T-helper 2 cell (primary cell): ENCODE measurements at regions not wholly inside any gene's neighbourhood (a gene's known extent, or its start where the extent isn't known, plus 50 kb on each side); places are given as distances from the start of the nearest gene placed in this dataset.

ENCODE experiments used
- DNase-seq, 5 experiments: peaks; one replicate each; pipeline versions ENCODE4 v3.0.0 to v3.0.0-alpha.2; 2012 to 2022

DNA sequence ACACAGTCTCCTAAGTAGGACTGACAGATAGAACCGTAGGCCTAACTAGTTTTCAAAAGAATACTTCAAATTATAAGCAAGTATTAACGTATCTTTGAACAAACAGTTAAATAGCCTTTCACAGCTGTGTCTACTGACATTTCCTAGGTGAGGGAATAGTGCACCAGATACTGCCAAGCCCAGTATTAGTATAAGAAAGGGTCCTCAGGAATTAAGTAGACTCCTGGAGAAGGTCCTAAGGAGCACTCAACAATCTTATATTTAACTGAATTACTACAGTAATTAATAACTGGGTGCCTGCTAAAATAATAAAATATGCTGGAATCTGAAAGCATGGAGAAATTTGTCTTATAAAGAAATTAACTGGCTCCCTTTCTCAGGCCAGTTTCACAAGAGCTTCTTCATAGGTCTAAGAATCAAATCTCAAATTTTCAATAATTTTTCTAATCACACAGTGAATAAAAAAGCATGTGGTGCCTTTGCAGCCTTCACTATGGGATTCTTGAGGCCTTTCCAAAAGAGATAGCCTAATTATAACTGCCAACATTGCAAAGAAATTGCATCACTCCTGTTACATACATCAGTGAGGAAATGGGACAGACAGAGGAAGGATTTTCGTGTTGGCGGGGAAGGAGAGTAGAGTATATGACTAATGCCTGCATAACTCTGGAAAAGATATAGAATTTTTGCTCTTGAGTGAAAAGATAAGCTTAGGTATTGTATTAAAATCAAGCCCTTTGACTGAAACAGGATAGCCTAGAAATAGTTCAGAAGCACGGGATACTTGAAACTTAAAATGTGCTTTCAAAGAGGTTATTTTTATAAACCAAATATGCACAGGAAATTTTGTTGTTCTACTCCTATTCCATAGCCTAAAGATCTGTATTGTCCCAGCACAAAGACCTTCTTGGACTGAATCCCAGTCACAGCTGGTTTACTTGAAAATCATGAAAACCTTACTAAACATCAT lies 228.6 kb upstream of the STK17B start:
- no peak for DNase-seq

DNA sequence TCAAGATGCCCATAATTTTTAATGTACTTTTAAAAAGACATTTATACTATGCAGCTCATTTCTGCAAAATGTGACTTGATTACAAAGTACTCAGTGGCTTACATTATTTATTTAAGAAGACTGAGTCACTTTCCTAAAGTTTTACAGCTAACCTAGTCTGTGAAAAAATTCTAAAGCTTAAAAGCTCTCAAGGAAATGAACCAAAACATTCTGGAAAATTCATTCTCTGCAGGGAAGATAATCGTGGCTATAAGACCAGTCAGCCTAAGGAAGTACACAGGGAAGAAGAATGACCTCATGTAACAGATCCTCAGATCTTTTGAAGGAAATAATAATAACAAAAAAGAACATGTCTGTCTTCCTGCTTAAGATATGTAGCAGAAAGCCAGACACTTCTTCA lies 232.1 kb upstream of the STK17B start:
- no peak for DNase-seq

DNA sequence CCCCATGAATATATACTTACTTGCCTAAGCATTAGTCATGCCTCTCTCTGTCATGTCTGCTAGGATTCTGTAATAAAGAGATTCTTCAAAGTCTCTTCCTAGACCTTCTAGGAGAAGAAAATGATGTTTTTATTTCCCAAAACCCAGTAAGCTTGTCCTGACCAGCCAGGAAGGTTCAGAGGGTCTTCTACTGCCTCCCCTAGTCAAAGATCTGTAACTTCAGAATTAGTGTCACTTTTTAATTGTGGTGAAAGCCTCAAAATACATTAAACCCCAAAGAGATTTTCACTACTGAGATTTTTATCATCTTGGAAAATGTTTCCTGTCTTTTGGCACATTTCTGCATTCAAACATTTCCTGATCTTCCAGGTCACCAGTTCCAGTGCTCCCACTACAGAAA lies 232.9 kb upstream of the STK17B start:
- no peak for DNase-seq

DNA sequence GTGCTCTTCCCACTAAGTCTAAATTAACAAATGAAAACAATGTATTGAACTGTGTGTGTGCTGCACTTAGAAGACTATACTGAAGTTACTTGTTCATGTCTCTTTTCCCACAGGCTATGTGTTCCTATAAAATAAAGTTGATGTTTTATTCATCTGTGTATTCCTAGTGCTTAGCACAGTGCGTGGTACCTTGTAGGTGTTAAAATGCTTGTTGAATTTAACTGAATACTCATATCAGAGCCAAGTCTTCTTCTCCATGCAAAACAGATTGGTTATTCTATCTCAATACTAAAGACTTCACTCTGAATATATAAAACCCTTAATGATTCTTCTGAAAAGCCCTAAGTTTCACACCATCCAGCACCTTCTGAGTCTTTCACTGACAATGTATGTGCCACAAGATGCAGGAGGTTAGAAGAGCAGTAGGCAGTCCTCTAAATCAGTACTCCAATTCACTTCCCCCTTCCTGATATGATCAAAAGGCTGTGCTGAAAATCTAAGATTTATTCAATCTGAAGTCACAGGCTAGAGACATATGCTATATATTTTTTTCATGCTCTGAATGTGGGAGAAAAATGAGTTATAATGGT lies 231.7 kb upstream of the CCDC150 start:
- DNase-seq = peak in 1 of 5 experiments; percentile 6

DNA sequence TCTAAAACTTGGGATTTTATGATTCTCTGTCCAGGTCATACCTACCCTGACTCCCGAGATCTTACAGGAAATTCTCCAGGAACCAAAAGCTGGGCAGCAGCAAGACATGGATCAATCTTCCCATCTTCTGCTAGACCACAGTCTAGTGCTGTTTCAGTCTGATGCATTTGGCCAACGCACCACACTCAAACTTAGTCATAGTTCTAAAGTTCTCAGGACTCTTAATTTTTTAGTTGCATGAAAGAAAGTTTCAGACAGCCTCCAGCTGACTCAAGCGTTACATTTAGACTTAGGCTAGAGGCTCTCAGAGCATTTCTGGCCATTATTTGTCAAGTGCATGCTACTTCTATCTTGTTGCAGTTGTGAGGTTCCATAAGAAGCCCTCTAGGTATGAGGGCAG lies 230.1 kb upstream of the CCDC150 start:
- DNase-seq = no peak

DNA sequence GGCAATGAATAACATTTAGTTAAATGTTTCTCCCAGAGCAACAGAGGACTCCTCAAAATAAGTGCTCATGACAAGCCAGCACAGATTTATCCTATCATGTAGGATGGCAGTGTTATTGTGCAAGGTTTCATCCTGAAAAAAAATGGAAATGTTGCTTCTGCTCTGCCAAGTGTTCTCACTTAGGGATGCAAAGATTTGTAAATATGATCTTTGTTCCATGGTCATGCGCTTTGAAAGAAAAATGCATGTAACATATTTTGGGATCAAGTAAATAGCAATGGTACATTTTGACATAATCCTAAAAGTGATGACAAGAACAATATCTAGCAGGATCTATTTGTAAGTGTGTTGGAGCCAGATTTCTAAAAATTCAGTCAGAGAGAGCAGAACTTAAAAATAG lies 229.5 kb upstream of the CCDC150 start:
- DNase-seq = no peak

DNA sequence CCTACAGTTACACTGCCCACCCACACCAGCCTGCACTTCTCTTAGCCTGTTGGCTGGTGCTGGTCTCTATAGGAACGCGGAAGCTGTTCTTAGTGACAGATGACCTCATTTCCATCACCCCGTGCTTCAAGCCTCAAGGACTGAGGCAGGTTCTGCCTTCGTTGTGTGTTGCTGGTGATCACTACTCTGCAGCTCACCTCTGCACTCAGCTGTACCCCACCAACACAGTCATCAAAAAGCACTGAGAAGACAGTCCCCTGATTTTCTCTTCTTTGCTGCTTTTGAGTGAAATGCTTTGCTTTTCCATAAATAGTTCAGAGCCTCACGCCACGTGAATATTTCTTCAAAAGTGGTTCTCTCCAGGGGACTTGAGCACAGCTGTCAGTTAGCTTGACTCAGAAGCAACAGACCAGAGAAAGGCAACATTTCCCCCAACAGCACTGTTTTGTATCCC lies 225.7 kb upstream of the CCDC150 start:
- DNase-seq = no peak

DNA sequence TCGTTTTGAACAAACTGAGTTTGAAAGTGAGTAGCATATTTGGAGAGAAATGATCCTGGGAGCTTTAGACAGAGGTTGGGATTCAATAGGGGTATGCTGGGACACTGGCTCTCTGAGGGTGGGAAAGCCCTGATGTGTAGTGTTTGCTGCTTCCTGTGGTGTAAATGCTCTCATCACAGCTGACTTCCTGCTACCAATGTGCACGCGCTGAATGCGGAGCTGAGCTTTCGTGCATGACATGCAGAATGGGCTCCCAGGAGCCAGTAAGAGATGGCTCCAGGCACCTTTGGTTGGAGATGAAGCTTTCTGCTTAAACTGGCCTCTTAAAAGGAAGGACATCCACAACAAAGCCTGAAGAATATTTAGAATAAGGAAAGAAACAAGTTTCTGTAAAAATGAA lies 224.1 kb upstream of the CCDC150 start:
- peak in 1 of 5 experiments; percentile 67 for DNase-seq

DNA sequence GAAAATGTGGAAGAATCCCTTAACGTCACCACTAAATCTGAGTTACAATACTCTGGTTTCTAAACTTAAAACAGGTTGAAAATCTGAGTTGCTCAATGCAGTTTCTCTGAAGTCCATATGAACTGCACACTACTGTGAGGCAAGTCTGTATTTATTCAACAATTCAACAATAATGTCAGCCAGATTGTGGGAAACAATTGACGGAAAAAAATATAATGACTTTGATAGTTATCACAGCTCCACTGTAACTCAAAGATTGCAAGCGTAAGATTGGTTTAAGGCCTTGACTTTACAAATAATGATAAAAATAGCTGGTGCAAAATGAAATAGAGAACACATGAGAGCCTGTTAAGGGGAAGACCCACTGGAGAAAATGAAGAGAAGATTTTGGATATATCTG lies 219.4 kb upstream of the CCDC150 start:
- DNase-seq = no peak

DNA sequence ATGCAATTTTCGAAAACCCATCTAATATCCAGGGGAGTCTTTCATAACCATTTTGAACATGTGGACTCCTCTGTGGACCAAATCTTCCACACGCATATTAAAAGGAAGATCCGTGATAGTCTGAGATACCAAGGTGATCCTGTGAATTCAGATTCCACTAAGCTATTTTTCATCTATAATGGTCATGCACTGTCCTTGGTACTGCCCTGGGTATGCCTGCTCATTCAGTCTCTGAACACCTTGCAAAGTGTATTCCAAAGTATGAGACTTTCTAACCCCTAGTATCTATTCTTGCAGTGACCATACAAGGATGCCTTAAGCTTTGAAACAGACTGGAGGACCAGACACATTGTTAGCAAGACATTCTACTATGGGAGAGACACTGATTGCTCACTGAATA lies 217.6 kb upstream of the CCDC150 start:
- DNase-seq = no peak

DNA sequence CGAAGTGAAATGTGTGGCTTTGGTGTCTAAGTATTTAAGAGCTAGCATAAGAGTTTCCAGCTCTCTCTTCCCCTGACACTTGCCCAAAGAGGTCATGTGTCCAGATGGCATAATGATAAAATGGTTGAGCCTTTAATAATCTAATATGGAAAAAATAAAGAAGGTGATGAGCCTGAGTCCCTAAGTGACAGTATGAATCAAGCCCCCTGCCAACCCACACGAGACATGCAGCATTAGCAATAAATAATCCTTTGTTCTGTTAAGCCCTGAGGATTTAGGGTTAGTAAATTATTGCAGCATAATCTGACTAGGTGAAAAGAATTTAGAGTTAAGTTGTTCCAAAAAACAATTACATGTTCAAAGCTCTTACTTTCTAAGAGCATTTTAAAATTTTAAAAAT lies 217.2 kb upstream of the CCDC150 start:
- no peak for DNase-seq

DNA sequence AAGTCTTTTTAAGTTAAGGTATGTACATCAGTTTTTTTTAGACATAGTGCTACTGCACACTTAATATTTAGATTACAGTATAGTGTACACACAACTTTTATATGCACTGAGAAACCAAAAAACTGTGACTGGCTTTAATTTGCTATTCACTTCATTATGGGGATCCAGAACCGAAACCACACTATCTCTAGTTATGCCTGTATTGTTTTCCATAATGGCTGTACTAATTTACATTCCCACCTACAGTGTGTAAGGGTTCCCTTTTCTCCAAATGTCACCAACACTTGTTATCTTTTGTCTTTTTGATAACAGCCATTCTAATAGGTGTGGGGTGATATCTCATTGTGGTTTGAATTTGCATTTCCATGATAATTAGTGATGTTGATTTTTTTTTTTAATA lies 213.4 kb upstream of the CCDC150 start:
- no peak for DNase-seq

DNA sequence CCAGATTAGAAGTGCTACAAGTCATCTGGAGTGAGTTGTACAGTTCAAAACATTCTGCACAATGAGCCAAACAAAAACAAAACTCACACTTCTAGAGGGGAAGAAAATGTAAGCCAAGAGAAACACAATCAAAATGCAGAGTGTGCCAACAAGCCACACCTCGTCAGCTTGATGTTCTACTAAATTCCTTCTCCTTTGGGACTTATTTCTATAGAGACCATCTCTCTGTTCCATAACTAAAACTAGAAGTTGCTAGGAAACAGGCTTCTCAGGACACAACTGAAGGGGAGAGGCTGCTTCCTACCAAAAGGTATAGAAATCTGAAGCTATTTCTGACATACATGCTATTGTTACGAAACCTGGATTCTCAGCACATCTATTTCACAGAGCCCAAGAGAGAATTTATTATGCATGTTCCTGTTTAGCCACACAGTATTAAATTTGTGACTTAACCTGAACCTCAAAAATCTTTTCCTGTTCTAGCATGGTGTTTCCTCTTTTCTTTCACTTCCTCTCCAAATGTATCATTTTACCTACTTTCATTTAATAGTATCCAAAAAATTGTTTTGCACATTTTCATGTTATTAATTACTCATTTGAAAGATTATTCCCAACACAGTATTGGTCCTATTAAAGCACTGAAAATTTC lies 211.4 kb upstream of the CCDC150 start:
- no peak for DNase-seq

DNA sequence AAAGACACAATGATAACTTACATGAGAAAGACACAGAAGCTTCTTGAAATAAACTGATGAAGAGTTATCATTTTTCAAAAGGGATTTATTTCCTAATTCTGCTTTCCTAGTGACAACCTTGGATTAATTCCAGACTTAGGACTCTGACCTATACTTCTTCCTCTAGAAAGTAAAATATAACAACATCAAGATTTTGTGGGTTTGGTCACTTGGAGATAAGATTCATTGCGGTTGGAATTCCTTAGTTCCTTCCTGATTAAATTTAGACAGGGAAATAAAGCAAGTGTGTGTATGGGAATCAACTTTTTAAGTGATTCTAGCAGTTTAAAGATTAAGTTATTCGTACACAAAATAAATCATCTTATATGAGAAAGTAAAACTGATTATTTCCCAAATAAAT lies 208.4 kb upstream of the CCDC150 start:
- DNase-seq = no peak

DNA sequence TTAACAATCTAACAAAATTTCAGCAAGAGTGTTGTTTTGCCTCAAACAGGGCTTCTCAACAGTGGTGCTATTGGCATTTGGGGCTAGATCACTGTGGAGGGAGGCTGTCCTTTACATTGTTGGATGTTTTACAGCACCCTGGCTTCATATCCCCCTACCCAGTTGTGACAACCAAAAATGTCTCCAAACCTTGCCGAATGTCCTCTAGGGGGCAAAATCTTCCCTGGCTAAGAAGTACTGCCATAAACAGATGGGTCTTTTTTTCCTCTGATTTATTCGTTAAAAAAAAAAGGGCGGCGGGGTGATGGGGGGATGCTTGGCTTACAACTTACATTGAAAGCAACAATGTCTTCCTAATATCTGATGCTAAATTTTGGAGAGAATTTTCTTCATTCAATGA lies 207.6 kb upstream of the CCDC150 start:
- DNase-seq = peak in 1 of 5 experiments; percentile 4

DNA sequence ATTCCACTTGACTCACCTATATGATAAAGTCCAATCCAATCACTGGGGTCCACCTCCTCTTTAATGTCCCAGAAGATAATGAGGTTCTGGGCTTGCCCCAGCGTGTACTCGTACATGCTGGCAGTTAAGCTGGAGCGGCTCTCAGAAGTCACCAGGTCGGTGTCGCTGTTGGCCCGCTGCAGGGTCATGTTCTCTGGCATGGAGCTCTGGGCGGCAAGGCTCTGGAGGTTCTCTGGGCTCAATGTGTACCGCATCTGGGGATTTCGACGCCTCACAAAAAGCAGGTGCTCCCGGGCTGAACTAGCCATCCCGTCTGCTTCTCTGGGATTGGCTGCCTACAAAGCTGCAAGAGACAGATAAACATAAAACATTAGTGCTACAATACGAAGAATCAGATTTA lies 206.4 kb upstream of the CCDC150 start:
- DNase-seq = no peak

DNA sequence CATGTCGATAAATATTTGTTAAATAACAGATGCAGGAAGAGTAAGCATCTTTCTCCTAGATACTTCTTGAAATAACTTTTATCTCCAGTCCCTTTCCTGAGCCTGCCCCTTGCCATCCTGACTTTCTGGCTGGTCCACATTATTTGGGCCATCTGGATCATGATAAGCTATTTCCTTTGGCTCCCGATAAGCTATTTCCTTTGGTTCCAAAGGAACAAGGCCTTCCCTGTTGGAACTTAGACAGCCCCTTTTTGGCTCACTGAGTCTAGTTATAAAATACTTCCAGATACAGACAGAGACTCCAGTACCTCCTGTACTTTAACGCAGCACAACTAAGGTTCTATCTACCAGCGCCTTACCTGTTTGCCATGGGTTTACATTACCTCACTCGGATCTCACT lies 205.3 kb upstream of the CCDC150 start:
- DNase-seq = no peak

DNA sequence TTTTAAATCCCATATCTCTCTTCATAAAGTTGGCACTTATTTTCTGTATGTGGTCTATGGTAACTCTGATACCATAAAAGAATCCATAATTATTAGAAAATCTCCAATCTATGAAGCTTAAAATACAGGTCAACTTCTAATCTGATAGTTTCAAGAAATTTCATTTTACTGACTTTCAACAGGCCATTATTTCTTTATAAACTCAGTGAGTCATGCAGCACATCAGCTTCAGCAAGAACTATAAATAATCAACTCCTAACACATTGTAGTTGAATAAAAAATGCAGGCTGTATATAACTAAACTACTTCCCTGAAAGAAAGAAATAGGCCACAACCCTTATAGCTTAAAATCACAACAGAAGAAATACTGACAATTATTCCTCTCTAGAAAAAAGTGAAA lies 204.3 kb upstream of the CCDC150 start:
- no peak for DNase-seq

DNA sequence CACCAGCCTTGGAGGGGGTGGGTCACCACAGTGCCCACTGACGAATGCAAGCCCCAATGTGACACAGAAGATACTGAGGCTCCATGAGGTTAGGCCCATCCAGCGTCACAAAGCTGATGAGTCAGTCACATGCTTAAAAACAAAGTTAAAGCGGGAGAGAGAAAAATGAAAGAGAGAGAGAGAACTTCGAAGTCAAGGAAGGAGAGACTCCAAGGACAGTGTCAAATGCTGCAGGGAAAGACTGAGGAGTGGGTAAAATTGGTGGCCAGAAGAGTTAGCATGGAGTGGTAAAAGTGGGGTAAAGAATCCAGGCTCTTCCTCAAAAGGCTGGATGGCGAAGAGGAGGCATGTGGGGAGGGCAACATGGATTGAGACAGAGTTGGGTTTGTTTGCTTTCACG lies 201.9 kb upstream of the CCDC150 start:
- DNase-seq = no peak

DNA sequence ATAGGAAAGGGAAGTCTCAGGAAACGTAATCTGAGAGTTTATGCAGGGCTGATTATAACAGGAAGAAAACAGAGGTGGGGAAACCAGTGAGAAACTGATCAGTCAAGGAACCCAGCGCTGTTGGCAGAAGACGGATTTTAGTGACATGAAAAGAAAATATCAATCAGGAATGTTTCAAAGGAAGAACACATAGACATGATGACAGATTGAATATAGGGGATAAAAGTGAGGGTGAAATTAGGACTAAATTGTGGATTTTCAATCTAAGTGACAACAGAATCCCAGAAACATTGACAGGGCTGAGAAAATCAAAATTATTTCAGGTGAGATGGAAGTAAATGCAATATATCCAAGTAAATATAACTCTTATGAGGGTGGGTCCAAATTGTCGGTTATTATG lies 199.8 kb upstream of the CCDC150 start:
- no peak for DNase-seq

DNA sequence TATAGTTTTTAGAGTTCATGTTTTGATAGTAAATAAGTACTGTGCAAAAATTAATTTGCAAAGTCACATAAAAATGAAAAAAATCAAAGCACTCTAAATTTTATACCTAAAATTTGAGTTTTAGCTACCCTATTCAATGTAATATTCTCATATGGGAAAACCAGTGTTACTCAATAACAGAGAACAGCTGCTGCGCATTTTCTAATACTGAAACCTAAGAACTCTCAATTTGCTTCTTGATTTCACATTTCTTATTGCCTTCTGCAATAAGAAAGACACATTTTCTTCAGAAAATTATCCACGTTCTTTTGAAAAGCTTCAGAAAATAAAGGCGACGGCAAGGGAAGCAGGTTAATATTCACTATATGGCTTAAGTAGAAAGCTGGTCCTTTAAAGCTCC lies 199.1 kb upstream of the CCDC150 start:
- no peak for DNase-seq

DNA sequence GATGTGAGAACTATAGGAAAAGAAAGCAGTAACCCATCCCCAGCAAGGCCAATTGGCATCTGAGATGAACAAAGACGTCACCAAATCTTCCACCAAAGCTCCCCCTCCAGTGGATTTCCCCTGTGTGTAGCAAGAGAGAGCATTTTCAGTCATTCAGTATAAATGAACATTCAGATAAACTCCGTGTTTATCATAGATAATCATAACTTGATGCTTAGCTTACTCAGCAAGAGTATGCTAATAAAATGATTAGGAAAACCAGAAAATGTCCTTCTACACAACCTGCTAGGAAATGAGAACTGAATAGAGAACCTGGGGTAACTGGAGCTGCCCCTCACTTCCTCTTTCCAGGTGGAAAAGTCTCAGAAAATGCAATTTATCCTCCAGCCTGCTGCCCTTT lies 198.0 kb upstream of the CCDC150 start:
- peak in 1 of 5 experiments; percentile 45 for DNase-seq

DNA sequence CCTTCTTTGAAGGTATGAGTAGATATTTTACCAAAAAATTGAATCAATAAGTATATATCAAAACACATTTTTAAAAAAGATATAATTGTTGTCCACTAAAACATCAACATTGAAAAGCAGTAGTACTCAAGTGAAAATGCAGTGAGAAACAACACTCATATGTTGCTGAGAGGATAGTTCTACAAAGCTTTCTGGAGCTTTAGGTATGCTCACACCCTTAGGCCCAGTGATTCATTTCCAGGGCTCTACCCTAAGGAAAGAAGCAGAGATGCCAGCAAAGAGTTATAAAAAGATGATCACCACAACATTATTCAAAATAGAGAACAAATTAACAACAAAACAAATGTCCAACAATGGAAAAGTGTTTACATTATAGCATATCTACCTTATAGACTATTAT lies 197.3 kb upstream of the CCDC150 start:
- DNase-seq = no peak

DNA sequence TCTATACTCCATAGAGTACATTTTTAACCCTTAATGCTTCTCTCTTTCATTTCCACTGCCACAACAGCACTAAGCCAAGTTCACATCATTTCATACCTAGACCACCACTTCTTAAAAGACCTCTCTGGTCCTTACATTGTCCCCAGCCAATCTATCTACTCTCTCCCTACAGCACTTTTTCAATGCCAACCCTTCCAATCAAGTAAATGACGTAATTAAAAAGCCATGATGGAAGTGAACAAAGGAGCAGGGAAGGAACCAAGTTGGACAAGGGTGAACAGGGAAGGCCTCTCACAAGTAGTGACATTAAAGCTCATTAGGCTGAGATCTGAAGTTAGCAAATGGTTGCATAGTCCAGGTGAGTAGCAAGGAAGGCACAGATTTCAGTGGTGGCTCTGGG lies 195.1 kb upstream of the CCDC150 start:
- DNase-seq = no peak
